ENCODE measurements at regions not wholly inside any gene's neighbourhood (a gene's known extent, or its start where the extent isn't known, plus 50 kb on each side); places are given as distances from the start of the nearest gene placed in this dataset.

- ChIA-PET CTCF (no interaction called here), POLR2A (ENCODE audit: unreplicated experiment) (no interaction called here)
- no peaks in the 10 kb centered on the region for H3K9me2 ChIP-seq (replicated peaks; ENCODE audit: low read length)
- H3K9ac ChIP-seq (ENCODE audit: low read length): no peak overlapping the region
- no peak overlapping the region for H3K4me2 ChIP-seq (ENCODE audit: low read length)
- no peak for ATAC-seq
- no peaks in the 10 kb centered on the region for H4K20me1 ChIP-seq (ENCODE audit: low read length)
- intact Hi-C loops (cut with micrococcal nuclease): no loop called here
- H3K36me3 ChIP-seq (ENCODE audit: low read depth, low read length): no peaks in the 10 kb centered on the region
- H2AFZ ChIP-seq (ENCODE audit: low read length): no peak overlapping the region
- no peaks in the 10 kb centered on the region for H3F3A ChIP-seq (ENCODE audit: low read length, unreplicated experiment)
- no peak overlapping the region for H3K27ac ChIP-seq (ENCODE audit: low read length)
- H3K27me3 ChIP-seq (ENCODE audit: low read length): no peaks in the 10 kb centered on the region
- TF ChIP-seq CTCF (conservative IDR thresholded peaks at IDR 0.05; ENCODE audit: low read depth, low read length) (no peak), EZH2phosphoT487 (IDR thresholded peaks at IDR 0.05; ENCODE audit: borderline replicate concordance, low read length) (no peak), EZH2 (IDR thresholded peaks at IDR 0.05; ENCODE audit: low read length, unreplicated experiment) (no peak)
- no peak overlapping the region for H3K4me3 ChIP-seq (ENCODE audit: low read length)
- DNase-seq: no peak
- BruUV-seq (replicated peaks): no TSS peak
- H3K4me1 ChIP-seq (ENCODE audit: insufficient read depth, low read length): no peaks in the 10 kb centered on the region
- no peaks in the 10 kb centered on the region for H3K79me2 ChIP-seq (ENCODE audit: low read length)
- H3K9me3 ChIP-seq (ENCODE audit: low read length): no peaks in the 10 kb centered on the region
Observed at GRCh38 chr16:80208015-80208414, 332.8 kb upstream of the DYNLRB2 start.

- no peak for ATAC-seq
- Histone ChIP-seq H3K79me2 (ENCODE audit: low read length) (no peaks in the 10 kb centered on the region), H3K27ac (ENCODE audit: low read length) (no peak overlapping the region), H3K4me3 (ENCODE audit: low read length) (no peak overlapping the region), H3K4me2 (ENCODE audit: low read length) (no peak overlapping the region), H3K9me3 (ENCODE audit: low read length) (no peaks in the 10 kb centered on the region), H3K9ac (ENCODE audit: low read length) (no peak overlapping the region), H3K27me3 (ENCODE audit: low read length) (no peaks in the 10 kb centered on the region), H3F3A (ENCODE audit: low read length, unreplicated experiment) (no peaks in the 10 kb centered on the region), H3K4me1 (ENCODE audit: insufficient read depth, low read length) (no peaks in the 10 kb centered on the region), H3K36me3 (ENCODE audit: low read depth, low read length) (no peaks in the 10 kb centered on the region), H3K9me2 (replicated peaks; ENCODE audit: low read length) (no peaks in the 10 kb centered on the region), H2AFZ (ENCODE audit: low read length) (no peak overlapping the region), H4K20me1 (ENCODE audit: low read length) (no peaks in the 10 kb centered on the region)
- CTCF ChIA-PET: no interaction called here
- intact Hi-C loops (cut with micrococcal nuclease): no loop called here
- BruUV-seq (replicated peaks): no TSS peak
- DNase-seq: no peak
- POLR2A ChIA-PET (ENCODE audit: unreplicated experiment): no interaction called here
- no peak for TF ChIP-seq EZH2 (IDR thresholded peaks at IDR 0.05; ENCODE audit: low read length, unreplicated experiment)
Observed at GRCh38 chr16:80203821-80204220, 337.0 kb upstream of the DYNLRB2 start.

DNA sequence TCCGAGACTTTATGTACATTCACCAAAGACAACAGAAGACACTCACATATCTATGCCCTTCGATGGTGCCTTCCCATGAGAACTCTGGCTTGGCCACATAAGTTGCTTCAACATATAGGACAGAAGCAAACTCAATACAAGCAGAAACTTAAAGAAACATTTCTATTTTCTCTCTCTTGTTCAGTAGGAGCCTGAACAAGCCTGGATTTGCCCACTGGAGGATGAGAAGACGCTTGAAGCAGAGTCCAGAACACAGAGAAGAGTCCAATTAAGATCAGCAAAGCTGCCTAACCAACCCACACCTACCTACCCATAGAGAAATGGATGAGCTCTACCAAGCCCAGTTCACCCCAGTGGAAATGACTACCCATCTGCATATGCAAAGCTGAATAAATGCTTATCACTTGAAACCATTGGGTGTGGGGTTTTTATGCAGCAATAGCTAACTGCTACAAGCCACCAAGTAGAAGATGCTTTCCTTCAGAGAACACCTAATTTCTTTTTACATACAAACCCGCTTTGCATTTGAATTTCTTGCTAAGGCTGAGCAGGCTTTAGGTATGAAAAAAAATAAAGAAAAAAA is 337.9 kb upstream of the DYNLRB2 start:
- no peak overlapping the region for H2AFZ ChIP-seq (ENCODE audit: low read length)
- no peaks in the 10 kb centered on the region for H3K79me2 ChIP-seq (ENCODE audit: low read length)
- no peak overlapping the region for H3K4me2 ChIP-seq (ENCODE audit: low read length)
- no TSS peak for BruUV-seq (replicated peaks)
- CTCF ChIA-PET: no interaction called here
- H3K27ac ChIP-seq (ENCODE audit: low read length): no peak overlapping the region
- H3K27me3 ChIP-seq (ENCODE audit: low read length): no peaks in the 10 kb centered on the region
- H4K20me1 ChIP-seq (ENCODE audit: low read length): no peaks in the 10 kb centered on the region
- H3K9me2 ChIP-seq (replicated peaks; ENCODE audit: low read length): no peaks in the 10 kb centered on the region
- no peaks in the 10 kb centered on the region for H3K4me1 ChIP-seq (ENCODE audit: insufficient read depth, low read length)
- intact Hi-C loops (cut with micrococcal nuclease): no loop called here
- no peak for DNase-seq
- POLR2A ChIA-PET (ENCODE audit: unreplicated experiment): no interaction called here
- ATAC-seq: no peak
- no peak for TF ChIP-seq EZH2 (IDR thresholded peaks at IDR 0.05; ENCODE audit: low read length, unreplicated experiment)
- no peak for TF ChIP-seq CTCF (conservative IDR thresholded peaks at IDR 0.05; ENCODE audit: low read depth, low read length)
- TF ChIP-seq EZH2phosphoT487 (IDR thresholded peaks at IDR 0.05; ENCODE audit: borderline replicate concordance, low read length): no peak
- H3F3A ChIP-seq (ENCODE audit: low read length, unreplicated experiment): no peaks in the 10 kb centered on the region
- H3K9ac ChIP-seq (ENCODE audit: low read length): no peak overlapping the region
- H3K9me3 ChIP-seq (ENCODE audit: low read length): no peaks in the 10 kb centered on the region
- no peak overlapping the region for H3K4me3 ChIP-seq (ENCODE audit: low read length)
- H3K36me3 ChIP-seq (ENCODE audit: low read depth, low read length): no peaks in the 10 kb centered on the region

Data from PC-3 (cell line).